Effector CD8-positive, alpha-beta T cell (primary cell): ENCODE measurements at regions not wholly inside any gene's neighbourhood (a gene's known extent, or its start where the extent isn't known, plus 50 kb on each side); places are given as distances from the start of the nearest gene placed in this dataset.
"Not testable (repeated sequence)": the region's sequence is repeated elsewhere in the genome, so short reads cannot be mapped to it uniquely, and the experiment has no call there.

ENCODE experiments used
- DNase-seq: peaks from one replicate; lab custom pipeline; 2025; lab: John Stamatoyannopoulos, UW

DNA sequence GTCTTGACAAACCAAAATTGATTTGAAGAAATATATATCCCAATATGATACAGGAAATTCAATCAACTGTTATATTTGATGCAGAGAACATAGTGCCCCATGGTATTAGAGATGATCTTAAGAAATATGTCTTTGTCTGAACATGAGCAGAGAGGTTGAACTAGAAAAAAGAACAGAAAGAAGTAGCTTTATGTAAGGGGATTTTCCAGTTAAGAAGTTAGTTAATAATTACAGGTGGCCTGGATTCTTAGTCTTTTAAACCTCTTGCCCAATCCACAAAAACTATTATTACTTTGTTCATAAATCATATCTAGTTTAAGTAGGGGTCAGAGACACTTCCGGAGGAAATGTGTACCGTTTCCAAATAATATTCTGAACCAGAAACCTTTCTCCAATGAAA lies 1186.7 kb upstream of the EPHA6 start:
- DNase-seq = no peak

DNA sequence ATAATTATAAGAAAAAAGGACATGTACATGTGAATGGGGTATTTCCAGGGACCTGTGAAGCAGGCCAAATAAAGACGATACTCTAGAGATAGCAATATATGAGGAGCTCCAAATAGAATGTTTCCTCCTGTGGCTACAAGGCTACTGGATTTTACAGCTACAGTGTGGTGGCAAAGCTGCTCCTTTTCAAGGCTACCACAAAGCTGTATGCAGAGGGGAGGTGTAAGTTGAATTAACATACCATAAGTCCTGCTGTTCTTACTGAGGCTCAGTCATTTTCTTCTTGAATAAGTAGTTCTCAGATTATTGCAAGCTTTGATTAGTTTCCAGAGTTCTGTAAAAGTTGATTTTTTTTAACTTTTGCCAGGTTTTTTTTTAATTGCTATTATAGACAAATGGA lies 1184.6 kb upstream of the EPHA6 start:
- no peak for DNase-seq

DNA sequence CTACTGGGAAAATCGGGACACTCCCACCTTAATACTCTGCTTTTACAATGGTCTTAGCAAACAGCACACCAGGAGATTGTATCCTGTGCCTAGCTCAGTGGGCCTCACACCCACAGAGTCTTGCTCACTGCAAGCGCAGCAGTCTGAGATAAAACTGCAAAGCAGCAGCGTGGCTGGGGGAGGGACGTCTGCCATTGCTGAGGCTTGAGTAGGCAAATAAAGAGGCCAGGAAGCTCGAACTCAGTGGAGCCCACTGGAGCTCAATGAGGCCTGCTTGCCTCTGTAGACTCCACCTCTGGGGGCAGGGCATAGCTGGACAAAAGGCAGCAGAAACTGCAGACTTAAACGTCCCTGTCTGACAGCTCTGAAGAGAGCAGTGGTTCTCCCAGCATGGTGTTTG lies 1169.1 kb upstream of the EPHA6 start:
- DNase-seq = no peak

DNA sequence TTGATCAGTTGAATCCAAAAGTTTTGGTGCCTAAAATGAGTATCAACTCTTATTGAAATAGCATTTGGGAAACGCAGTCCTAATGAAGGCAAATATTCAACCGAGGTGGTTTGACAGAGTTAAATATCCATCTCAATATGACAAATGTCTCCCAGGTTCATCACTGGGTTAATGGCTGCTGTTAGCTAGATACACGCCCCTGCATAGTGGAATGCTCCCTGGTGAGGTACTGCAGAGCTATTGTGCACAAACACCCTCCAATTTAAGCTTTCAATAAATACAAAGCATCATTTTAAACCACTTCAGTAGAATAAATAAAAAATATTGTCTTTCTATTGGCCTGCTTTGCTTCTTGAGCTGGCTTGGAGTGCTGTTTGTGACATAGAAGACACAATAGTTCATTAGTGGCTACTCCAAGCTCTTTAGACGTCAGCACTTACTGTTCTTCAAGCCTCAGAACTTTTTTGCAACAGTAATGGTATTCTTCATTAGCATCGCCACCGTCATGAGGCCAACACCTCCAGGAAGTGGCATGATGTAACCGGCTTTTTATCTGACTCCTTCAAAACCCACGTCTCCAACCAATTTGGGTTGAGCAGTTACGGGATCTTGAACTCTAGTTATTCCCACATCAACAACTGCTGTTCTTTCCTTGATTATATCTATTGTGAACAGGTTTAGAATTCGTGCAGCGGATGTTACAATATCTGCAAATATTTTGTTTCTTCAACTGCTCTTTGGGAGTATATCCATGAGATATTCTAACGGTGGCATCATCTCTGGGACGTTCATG lies 1159.6 kb upstream of the EPHA6 start:
- DNase-seq = no peak

DNA sequence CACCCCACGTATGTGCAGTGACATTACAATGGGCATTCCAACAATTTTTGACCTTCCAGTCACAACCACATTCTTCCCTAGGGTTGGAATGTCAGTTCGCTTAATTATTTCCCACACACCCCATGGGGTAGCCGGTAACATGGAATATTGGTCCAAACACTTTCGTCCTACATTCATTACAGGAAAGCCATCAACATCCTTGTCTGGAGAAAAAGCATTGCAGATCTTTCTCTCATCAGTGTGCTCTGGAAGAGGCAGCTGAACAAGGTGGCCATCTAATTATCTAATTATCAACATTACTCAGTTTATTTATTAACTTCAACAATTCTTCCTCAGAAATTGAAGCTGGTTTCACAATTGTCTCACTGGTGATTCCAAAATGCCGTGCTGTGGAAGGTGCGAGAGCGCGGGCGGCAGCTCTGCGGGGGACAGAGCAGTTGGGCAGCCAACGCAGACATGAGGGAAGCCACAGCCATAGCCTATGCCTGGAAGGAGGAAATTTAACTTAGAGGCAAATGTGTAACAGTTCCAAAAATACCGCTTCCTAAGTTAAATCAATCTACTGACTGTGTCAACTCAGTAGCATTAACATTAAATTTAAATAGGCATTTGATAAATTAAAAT lies 1158.9 kb upstream of the EPHA6 start:
- no peak for DNase-seq

DNA sequence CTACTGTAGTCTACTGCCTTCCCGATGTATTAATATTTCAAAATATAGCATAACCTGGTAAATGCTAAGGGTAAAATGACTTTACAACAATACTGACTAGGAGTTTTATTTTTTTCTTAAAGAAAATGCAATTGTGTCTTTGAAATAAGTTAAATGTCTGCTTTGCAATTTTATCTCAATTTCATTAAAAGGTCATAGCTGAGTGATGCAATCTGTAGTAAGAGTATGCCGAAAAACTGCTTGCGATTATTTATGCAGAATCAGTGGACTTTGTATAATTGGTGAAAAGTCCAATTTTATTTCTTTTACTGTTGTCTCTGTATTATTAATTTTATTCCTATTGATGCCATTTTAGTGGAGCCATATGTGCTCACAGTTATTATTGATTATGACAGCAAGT lies 1143.6 kb upstream of the EPHA6 start:
- DNase-seq = no peak

DNA sequence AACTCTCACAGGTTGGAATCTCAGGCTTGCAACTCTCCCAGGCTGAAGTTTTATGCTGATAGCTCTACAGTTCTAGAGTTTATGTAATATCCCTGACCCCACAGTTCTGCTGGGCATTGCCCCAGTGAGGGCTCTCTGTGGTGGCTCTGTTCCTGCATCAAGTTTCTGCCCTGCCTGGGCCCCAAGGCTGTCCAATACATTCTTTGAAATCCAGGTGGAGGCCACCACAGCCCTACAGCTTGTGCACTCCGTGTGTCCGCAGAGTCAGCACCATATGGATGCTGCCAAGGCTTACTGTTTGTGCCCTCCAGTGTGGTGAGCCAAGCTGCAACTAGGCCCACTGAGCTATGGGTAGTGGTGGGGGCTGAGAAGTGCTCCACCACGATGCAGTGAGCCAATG lies 1141.2 kb upstream of the EPHA6 start:
- DNase-seq = no peak

DNA sequence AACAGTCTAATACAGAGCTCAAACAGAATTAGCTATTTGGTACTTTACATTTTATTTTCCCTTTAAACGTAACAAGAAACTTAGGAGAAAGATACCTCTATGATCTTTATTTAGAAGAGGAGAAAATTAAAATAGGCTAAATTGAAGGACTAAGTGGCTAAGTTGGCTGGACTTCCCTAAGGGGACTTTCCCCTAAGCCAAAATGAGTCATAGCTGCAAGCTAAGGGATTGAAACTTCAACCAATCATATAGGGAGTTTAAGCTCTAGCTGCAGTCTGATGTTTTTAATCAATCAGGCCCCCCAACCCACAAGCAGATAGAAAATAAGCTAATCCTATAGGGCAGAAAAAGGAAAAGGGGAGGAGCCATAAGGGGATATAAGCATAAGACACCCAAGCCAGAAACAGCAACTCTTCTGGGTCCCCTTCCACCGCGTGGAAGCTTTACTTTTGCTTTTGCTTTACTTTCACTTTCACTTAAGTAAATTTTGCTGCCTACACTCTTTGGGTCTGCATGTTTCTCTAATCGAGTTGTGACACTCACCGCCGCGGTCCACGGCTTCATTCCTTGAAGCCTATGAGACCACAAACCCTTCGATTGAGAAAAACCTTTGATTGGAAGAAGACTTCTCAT lies 1108.5 kb upstream of the EPHA6 start:
- DNase-seq = no peak

DNA sequence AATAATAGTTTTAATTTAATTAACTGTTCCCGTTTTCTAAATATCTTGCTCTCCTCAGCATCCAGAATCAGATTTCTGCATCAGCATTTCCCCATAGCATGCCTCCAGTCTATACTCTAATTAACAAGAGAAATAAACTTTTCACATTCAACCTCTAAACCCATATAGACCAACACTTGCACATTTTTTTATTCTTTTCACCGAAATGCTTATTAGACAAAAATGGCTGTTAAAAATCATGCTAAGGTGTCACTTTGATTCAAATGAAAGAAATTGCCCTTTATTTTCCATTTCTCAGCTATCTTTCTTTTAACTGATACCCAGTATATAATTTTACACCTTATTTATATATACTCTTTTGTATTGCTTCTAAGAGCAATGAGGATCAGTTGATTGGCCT lies 1107.1 kb upstream of the EPHA6 start:
- DNase-seq = no peak

DNA sequence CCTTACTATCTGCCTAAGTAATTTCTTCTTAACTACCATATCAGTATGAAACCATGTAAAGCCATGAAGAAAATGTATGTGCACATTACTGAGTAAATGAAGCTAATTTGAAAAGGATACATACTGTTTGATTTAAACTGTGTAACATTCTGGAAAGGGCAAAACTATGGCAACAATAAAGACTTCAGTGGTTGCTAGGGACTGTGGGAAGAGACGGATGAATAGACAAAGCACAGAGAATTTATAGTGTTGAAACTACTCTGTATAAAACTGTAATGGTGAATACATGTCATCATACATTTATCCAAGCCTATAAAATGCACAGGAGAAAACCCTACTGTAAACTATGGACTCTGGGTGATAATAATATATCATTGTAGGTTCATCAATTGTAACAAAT lies 1103.7 kb upstream of the EPHA6 start:
- no peak for DNase-seq

DNA sequence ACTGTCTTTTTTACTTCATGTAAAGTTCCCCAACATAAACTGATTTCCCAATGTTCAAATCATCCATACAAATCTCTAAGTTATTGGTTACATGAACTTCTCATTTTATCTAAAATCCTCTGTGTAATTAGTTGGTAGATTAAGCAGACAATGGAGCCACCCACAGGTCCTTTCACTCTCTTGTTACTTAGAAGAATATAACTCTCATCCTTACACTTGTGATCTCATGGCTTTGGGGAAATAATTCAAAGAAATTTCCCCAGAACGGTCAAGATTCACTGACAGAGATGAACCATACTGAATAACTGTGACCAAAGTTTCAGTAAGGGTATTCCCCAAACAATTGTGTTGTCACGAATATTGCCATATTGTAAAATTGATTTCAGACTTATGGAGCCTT lies 1102.6 kb upstream of the EPHA6 start:
- DNase-seq = no peak

DNA sequence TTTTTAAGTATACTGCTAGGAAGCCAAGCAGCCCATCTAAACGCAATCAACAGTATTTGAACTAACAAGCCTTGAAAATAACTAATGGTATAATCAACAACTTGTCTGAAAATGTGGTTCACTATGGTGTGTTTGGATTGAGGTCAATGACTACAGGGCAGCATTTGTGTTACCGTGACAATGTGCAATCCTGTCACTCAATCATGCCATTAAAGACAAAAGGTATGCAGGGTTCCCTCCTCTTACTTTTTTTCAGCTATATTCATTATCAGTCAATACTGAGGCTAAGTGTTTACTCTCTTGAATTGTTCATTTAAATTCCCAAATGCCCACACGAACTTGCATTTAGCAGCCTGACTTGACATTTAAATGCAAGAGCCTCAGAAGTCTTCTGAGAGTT lies 1099.3 kb upstream of the EPHA6 start:
- DNase-seq = no peak

DNA sequence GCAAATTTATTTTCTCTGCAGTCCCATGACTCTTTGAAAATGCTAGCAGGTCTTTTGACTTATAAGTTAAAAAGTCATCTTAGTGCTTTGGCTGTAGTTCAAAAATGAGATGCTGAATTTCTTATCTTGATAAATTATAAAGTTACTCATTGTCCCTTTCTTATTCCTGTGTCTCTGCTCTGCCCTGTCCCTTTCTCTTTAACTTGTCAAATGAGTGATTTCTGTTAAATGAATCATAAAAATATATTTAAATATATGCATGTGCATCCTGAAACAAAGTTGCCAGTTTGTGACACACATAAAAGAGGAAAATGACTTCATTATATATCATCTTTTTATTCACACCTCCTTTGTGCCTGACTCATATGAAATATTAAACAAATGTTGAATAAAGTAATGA lies 1097.3 kb upstream of the EPHA6 start:
- DNase-seq = no peak

DNA sequence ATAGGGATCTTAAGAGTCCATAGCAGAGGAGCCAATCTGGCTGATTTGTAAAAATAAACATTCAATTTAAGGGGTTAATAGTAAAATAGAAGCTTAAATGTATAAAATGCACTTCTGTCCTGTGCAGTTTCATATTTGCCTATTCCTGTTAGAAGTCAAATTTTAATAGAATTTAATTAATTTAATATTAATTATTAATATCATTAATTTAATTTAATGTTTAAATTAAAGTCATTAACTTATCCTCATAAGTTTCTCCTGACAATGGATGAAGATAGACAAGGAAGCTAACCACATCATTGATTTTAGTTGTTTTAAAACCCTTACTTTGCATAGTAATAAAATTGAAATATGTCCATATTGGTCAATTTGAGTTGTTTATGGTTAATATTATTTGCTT lies 1096.2 kb upstream of the EPHA6 start:
- no peak for DNase-seq

DNA sequence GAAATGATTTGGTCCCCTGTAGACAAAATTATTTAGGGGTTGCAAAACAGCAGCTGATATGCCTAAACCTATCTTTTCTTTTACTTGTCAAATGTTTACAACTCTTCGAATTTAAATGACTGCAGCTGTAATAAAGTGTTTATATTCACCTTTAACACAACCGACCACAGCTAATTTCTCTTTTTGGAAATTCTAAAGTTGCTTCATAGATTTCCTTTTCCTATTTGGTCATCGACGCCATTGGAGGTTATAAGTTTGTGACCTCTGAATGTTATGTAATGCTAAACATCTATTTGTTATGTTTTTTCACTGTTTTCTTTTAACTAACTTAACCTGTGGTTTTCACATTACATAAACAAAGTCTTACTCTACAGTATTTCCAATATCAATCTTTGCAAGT lies 1094.9 kb upstream of the EPHA6 start:
- DNase-seq = no peak

DNA sequence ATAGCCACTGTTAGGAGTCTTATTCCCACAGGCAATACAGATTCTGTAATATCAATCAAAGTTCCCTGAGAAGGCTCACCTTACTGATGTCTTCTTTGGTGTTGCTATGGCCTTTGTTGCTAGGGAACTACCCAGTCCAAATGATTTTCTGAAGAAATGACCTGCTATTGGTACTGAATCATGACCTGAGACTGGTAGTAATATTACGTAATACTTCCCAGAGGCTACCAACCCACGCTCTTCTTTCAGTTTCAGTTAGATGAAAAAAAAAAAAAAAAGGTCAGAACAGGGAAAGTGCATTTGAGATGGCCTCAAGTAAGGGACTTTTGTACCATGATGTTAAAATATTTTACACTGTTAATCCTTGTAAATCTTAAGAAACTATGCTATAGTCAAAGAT lies 1092.5 kb upstream of the EPHA6 start:
- DNase-seq = no peak

DNA sequence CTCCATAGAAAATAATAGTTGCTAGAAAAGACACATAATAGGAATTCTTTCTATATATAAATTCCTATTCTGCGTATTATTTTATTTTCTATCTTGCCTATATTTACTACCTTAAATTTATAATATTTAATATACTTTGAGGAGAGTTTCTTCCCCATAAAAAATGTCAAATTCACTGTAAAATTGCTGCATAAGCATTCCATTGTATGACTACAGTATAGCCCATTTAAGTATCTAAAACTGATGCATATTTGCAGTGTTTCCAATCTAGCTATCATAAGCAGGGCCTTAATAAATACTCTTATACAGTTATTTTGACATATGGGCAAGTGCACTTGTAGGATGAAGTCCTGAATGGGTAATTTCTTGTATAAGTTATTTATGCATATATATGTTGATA lies 1088.6 kb upstream of the EPHA6 start:
- no peak for DNase-seq

DNA sequence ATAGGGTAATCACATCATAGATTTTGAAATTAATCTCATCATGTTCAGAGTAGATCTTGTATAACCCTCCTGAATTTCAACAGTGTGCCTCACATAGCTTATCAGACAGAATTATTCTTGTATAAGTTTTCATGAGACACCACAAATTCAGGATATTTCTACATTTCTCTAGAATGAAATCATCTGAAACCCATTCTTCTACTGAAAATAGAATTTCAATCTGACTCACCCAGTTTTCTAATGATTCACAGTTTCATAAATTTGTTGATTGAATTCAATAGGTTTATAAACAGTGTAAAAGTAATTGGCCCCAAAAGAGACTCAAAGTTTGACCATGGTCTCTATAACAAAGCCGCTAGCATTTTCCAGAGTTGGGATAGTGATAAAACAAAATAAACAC lies 1082.6 kb upstream of the EPHA6 start:
- DNase-seq = no peak

DNA sequence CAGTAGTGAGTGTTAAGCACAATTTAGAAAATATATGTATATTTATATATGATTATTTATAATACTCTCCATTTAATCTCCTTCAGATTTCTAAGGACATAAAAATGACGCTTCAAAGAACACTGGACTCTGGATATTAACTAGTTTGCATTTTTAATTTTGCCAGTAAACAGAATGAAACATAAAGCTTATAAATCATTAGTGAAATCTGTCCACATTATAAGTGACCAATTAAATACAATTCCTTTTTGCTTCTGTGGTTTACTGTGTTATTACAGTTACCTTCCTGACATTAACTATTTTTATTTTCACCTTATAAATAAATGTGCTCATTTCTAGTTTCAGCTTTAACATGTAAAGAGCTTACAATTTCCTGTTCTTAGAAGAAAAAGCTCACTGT lies 1081.1 kb upstream of the EPHA6 start:
- DNase-seq = no peak

DNA sequence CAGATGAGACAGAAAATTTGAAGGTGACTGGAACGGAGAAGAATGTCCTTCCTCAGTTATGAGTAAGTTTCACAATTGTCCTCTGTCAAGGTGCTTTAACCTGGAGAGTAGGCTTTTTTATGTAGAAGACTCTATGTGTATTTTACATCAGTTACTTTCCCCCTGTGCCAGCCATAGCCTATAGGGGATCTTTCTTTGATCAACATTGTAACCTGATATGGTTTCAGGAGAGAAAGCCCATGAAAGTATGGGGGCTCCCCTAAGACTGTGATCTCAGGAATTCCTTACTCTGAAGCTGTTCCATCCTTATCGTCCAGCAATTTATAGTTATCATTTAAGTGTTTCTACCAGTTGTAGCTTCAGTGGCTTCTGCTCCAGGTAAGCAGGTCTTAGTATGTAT lies 1076.3 kb upstream of the EPHA6 start:
- no peak for DNase-seq

DNA sequence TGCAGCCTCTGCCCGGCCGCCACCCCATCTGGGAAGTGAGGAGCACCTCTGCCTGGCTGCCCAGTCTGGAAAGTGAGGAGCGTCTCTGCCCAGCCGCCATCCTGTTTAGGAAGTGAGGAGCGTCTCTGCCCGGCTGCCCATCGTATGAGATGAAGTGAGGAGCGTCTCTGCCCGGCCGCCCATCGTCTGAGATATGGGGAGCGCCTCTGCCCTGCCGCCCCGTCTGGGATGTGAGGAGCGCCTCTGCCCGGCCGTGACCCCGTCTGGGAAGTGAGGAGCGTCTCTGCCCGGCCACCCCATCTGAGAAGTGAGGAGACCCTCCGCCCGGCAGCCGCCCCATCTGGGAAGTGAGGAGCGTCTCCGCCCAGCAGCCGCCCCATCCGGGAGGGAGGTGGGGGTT lies 1069.5 kb upstream of the EPHA6 start:
- DNase-seq = not testable (repeated sequence)

DNA sequence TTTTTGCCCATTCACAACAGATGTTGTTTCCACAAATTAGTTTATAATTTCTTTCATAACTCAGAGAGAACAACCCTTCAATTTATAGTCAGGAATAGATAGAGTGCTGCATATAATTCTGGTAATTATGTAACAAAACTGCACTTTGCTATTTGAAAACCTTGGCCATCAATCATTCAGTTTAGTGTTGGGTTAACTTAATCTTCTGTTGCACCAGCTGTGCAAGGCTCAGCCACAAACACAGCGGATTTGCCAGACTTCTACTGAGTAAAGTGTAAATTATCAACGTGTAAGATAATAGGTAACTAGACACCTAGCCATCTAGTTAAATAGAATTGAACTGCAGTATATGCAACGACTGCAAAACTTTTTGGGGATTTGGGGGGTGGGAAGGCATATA lies 1064.3 kb upstream of the EPHA6 start:
- no peak for DNase-seq

DNA sequence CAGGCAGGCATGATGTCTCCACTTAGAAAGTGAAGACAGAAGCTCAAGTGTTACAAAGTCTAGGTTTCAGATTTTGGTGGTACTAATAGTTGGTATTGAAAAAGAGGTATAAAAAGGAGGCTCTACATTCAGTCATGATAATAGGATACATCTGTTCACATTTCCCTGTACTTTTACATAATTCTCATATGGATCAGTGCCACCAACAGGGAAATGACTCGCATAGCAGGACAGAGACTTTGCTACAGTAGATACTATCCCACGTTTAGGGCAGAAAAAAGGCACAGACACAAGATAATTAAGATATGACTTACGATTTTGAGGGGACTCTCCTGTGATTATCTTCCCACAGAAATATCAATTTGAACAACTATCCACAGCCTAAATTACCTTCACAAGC lies 1062.9 kb upstream of the EPHA6 start:
- DNase-seq = no peak

DNA sequence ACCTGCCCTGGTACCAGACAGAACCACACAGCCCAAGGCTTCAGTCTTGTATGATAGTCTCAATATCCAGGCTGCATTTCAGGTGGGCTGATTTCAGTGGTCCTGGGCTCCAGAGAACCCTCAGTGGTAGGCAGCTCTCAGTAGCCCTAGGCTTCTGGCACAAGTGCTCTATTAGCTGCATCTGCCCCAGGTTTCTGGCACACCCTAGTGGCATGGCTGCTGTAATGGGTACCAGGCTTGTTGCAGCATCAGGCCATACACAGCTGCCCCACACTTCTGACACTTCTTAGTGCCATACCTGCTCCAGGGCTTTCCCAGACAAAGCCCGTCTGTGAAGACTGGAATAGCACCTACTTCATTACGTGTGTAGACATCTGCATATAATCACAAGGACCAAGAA lies 1062.2 kb upstream of the EPHA6 start:
- DNase-seq = no peak
